ENCODE measurements at regions not wholly inside any gene's neighbourhood (a gene's known extent, or its start where the extent isn't known, plus 50 kb on each side); places are given as distances from the start of the nearest gene placed in this dataset.

GRCh38 chr3:193894121-193894863 is 241.7 kb upstream of the HES1 start:
- DNase-seq (ENCODE audit: low read depth) = no peak
- no peak for TF ChIP-seq CTCF (conservative IDR thresholded peaks at IDR 0.05; ENCODE audit: control insufficient read depth, insufficient read depth, low read depth, low read length)
- no peak overlapping the region for H3K4me3 ChIP-seq (ENCODE audit: control insufficient read depth, low read depth, low read length)

GRCh38 chr3:193895409-193895808 is 240.5 kb upstream of the HES1 start:
- no peak for DNase-seq (ENCODE audit: low read depth)
- H3K4me3 ChIP-seq (ENCODE audit: control insufficient read depth, low read depth, low read length) = no peak overlapping the region

GRCh38 chr3:193896419-193896818 is 239.5 kb upstream of the HES1 start:
- DNase-seq (ENCODE audit: low read depth) = no peak

More at GRCh38 chr3:193895409-193895808, 240.5 kb upstream of the HES1 start:
- TF ChIP-seq CTCF (conservative IDR thresholded peaks at IDR 0.05; ENCODE audit: control insufficient read depth, insufficient read depth, low read depth, low read length) = no peak

GRCh38 chr3:193897288-193897687 is 238.7 kb upstream of the HES1 start:
- H3K4me3 ChIP-seq (ENCODE audit: control insufficient read depth, low read depth, low read length) = no peak overlapping the region
- peak; percentile 37 for DNase-seq (ENCODE audit: low read depth)
- TF ChIP-seq CTCF (conservative IDR thresholded peaks at IDR 0.05; ENCODE audit: control insufficient read depth, insufficient read depth, low read depth, low read length) = no peak

More at GRCh38 chr3:193896419-193896818, 239.5 kb upstream of the HES1 start:
- no peak overlapping the region for H3K4me3 ChIP-seq (ENCODE audit: control insufficient read depth, low read depth, low read length)
- no peak for TF ChIP-seq CTCF (conservative IDR thresholded peaks at IDR 0.05; ENCODE audit: control insufficient read depth, insufficient read depth, low read depth, low read length)

- no peak overlapping the region for H3K4me3 ChIP-seq (ENCODE audit: control insufficient read depth, low read depth, low read length)
- no peak for TF ChIP-seq CTCF (conservative IDR thresholded peaks at IDR 0.05; ENCODE audit: control insufficient read depth, insufficient read depth, low read depth, low read length)
- no peak for DNase-seq (ENCODE audit: low read depth)
Measured at GRCh38 chr3:193897731-193898180, 238.2 kb upstream of the HES1 start.

GRCh38 chr3:193899001-193899400 is 236.9 kb upstream of the HES1 start:
- DNase-seq (ENCODE audit: low read depth) = no peak
- H3K4me3 ChIP-seq (ENCODE audit: control insufficient read depth, low read depth, low read length) = no peak overlapping the region
- TF ChIP-seq CTCF (conservative IDR thresholded peaks at IDR 0.05; ENCODE audit: control insufficient read depth, insufficient read depth, low read depth, low read length) = no peak

Data from fibroblast of mammary gland (primary cell).